ENCODE measurements at regions not wholly inside any gene's neighbourhood (a gene's known extent, or its start where the extent isn't known, plus 50 kb on each side); places are given as distances from the start of the nearest gene placed in this dataset.
"Not testable (repeated sequence)": the region's sequence is repeated elsewhere in the genome, so short reads cannot be mapped to it uniquely, and the experiment has no call there.

- DNase-seq (ENCODE audit: low spot score) = no peak
These were observed 481.0 kb upstream of the SOX9 start for GRCh38 chr17:71639865-71640264.

GRCh38 chr17:71646890-71647289 is 473.9 kb upstream of the SOX9 start:
- not testable (repeated sequence) for DNase-seq (ENCODE audit: low spot score)

GRCh38 chr17:71648342-71648741 is 472.5 kb upstream of the SOX9 start:
- not testable (repeated sequence) for DNase-seq (ENCODE audit: low spot score)

- no peak for DNase-seq (ENCODE audit: low spot score)
These were observed 470.9 kb upstream of the SOX9 start for GRCh38 chr17:71649941-71650350.

GRCh38 chr17:71655542-71655941 is 465.3 kb upstream of the SOX9 start:
- DNase-seq (ENCODE audit: low spot score) = no peak

GRCh38 chr17:71656964-71657858 is 463.6 kb upstream of the SOX9 start:
- no peak for DNase-seq (ENCODE audit: low spot score)

- DNase-seq (ENCODE audit: low spot score) = no peak
These were observed 461.8 kb upstream of the SOX9 start for GRCh38 chr17:71658996-71659395.

- no peak for DNase-seq (ENCODE audit: low spot score)
These were observed 456.0 kb upstream of the SOX9 start for GRCh38 chr17:71664861-71665260.

GRCh38 chr17:71666047-71666446 is 454.8 kb upstream of the SOX9 start:
- DNase-seq (ENCODE audit: low spot score) = no peak

GRCh38 chr17:71667661-71668060 is 453.2 kb upstream of the SOX9 start:
- DNase-seq (ENCODE audit: low spot score) = no peak

GRCh38 chr17:71668807-71669206 is 452.0 kb upstream of the SOX9 start:
- DNase-seq (ENCODE audit: low spot score) = no peak

- DNase-seq (ENCODE audit: low spot score) = no peak
These were observed 443.4 kb upstream of the SOX9 start for GRCh38 chr17:71677439-71677838.

- DNase-seq (ENCODE audit: low spot score) = no peak
These were observed 441.0 kb upstream of the SOX9 start for GRCh38 chr17:71679832-71680231.

- DNase-seq (ENCODE audit: low spot score) = no peak
These were observed 439.2 kb upstream of the SOX9 start for GRCh38 chr17:71681427-71682173.

- no peak for DNase-seq (ENCODE audit: low spot score)
These were observed 438.7 kb upstream of the SOX9 start for GRCh38 chr17:71682174-71682494.

- DNase-seq (ENCODE audit: low spot score) = no peak
These were observed 431.0 kb upstream of the SOX9 start for GRCh38 chr17:71689782-71690181.

GRCh38 chr17:71699907-71700306 is 420.9 kb upstream of the SOX9 start:
- DNase-seq (ENCODE audit: low spot score) = no peak

- no peak for DNase-seq (ENCODE audit: low spot score)
These were observed 417.1 kb upstream of the SOX9 start for GRCh38 chr17:71703701-71704100.

- no peak for DNase-seq (ENCODE audit: low spot score)
These were observed 411.4 kb upstream of the SOX9 start for GRCh38 chr17:71709271-71709890.

GRCh38 chr17:71709946-71710345 is 410.9 kb upstream of the SOX9 start:
- no peak for DNase-seq (ENCODE audit: low spot score)

- no peak for DNase-seq (ENCODE audit: low spot score)
These were observed 410.0 kb upstream of the SOX9 start for GRCh38 chr17:71710816-71711215.

- no peak for DNase-seq (ENCODE audit: low spot score)
These were observed 407.0 kb upstream of the SOX9 start for GRCh38 chr17:71713846-71714245.

GRCh38 chr17:71724339-71724738 is 396.5 kb upstream of the SOX9 start:
- no peak for DNase-seq (ENCODE audit: low spot score)
